ENCODE measurements at regions not wholly inside any gene's neighbourhood (a gene's known extent, or its start where the extent isn't known, plus 50 kb on each side); places are given as distances from the start of the nearest gene placed in this dataset.
A peak's percentile ranks its signal among the peaks of the same experiment; 100 is the strongest.

- intact Hi-C loops (cut with micrococcal nuclease; ENCODE audit: unreplicated experiment), result loop anchor here (10.0 kb wide), 1 partner anchor 174 kb away; no protein-coding TSS in a partner anchor
These were observed 207.8 kb upstream of the MGMT start for GRCh38 chr10:129259128-129259815.

GRCh38 chr10:129272176-129272575, 194.9 kb upstream of the MGMT start:
- ChIA-PET CTCF (ENCODE audit: low intra/inter-chr PET ratio, low total read pairs) (no interaction called here), POLR2A (no interaction called here)
- ATAC-seq, result no peak
- H3K27me3 ChIP-seq (ENCODE audit: control insufficient read depth in 1 of 2, insufficient read depth in 2 of 2, low read length in 2 of 2), result 0 out of 5 replicates have a peak, but pooled peaks cover 0 to 7% of the 10 kb centered on the region in 2 experiments
- H3K4me3 ChIP-seq (replicated peaks in 1 of 3; ENCODE audit: insufficient read depth in 1 of 3, low read depth in 2 of 3, low read length in 3 of 3), result no peak overlapping the region
- no peak overlapping the region for H3K9ac ChIP-seq (ENCODE audit: insufficient read depth, low read depth, low read length)
- H3K36me3 ChIP-seq (replicated peaks in 1 of 2; ENCODE audit: control insufficient read depth in 1 of 2, insufficient read depth in 2 of 2, low read length in 2 of 2), result no peaks in the 10 kb centered on the region
- intact Hi-C loops (cut with micrococcal nuclease; ENCODE audit: unreplicated experiment) (no loop called here), in situ Hi-C loops (cut with HindIII; ENCODE audit: extremely low pct_ligation_motif_present, low pct_unique_long_range_greater_than_20kb) (no loop called here)
- H2AFZ ChIP-seq (ENCODE audit: low read length), result no peak overlapping the region
- H3K4me1 ChIP-seq (ENCODE audit: insufficient read depth, low read length), result no peaks in the 10 kb centered on the region
- no peaks in the 10 kb centered on the region for H3K9me3 ChIP-seq (ENCODE audit: low read length)
- no peak for FAIRE-seq
- no peak overlapping the region for H3K27ac ChIP-seq (ENCODE audit: extremely low read length, insufficient read depth, low read length)
- no peak overlapping the region for H3K4me2 ChIP-seq (ENCODE audit: low read depth, low read length)
- no TSS peak for BruUV-seq (replicated peaks)
- no peaks in the 10 kb centered on the region for H3K79me2 ChIP-seq (ENCODE audit: insufficient read depth, low read length)
- no peak for DNase-seq (ENCODE audit: low spot score)
- H4K20me1 ChIP-seq (ENCODE audit: insufficient read depth, low read length), result no peaks in the 10 kb centered on the region
- WGBS (ENCODE audit: low lambda C conversion rate), result 51% methylated on average over 8 of the region's 8 CpGs
- TF ChIP-seq ZNF414 (CRISPR knock-in tag; IDR thresholded peaks at IDR 0.05) (no peak), ZNF780A (CRISPR knock-in tag; IDR thresholded peaks at IDR 0.05) (no peak), KDM5B (CRISPR knock-in tag; IDR thresholded peaks at IDR 0.05; ENCODE audit: borderline replicate concordance) (no peak), ZNF468 (CRISPR knock-in tag; IDR thresholded peaks at IDR 0.05) (no peak), MED13 (CRISPR knock-in tag; IDR thresholded peaks at IDR 0.05) (no peak), THAP9 (CRISPR knock-in tag; IDR thresholded peaks at IDR 0.05; ENCODE audit: borderline replicate concordance) (no peak), FOXK1 (CRISPR knock-in tag; IDR thresholded peaks at IDR 0.05; ENCODE audit: borderline replicate concordance, low read depth) (no peak), MXD1 (CRISPR knock-in tag; IDR thresholded peaks at IDR 0.05) (no peak), ZNF510 (CRISPR knock-in tag; IDR thresholded peaks at IDR 0.05; ENCODE audit: low read depth) (no peak), CENPBD1 (CRISPR knock-in tag; IDR thresholded peaks at IDR 0.05; ENCODE audit: borderline replicate concordance, low read depth) (no peak), ETV6 (CRISPR knock-in tag; conservative IDR thresholded peaks at IDR 0.05) (no peak), ZNF557 (CRISPR knock-in tag; IDR thresholded peaks at IDR 0.05) (no peak), NFIC (IDR thresholded peaks at IDR 0.05; ENCODE audit: low read length) (no peak)

More at GRCh38 chr10:129259128-129259815, 207.8 kb upstream of the MGMT start:
- ChIA-PET POLR2A (no interaction called here), CTCF (ENCODE audit: low intra/inter-chr PET ratio, low total read pairs) (no interaction called here)
- Histone ChIP-seq H3K4me2 (ENCODE audit: low read depth, low read length) (no peak overlapping the region), H3K79me2 (ENCODE audit: insufficient read depth, low read length) (no peaks in the 10 kb centered on the region), H3K9me3 (ENCODE audit: low read length) (no peaks in the 10 kb centered on the region), H3K36me3 (replicated peaks in 1 of 2; ENCODE audit: control insufficient read depth in 1 of 2, insufficient read depth in 2 of 2, low read length in 2 of 2) (no peaks in the 10 kb centered on the region), H3K27me3 (ENCODE audit: control insufficient read depth in 1 of 2, insufficient read depth in 2 of 2, low read length in 2 of 2) (no peaks in the 10 kb centered on the region), H4K20me1 (ENCODE audit: insufficient read depth, low read length) (no peaks in the 10 kb centered on the region), H3K9ac (ENCODE audit: insufficient read depth, low read depth, low read length) (no peak overlapping the region), H3K4me3 (replicated peaks in 1 of 3; ENCODE audit: insufficient read depth in 1 of 3, low read depth in 2 of 3, low read length in 3 of 3) (no peak overlapping the region), H3K4me1 (ENCODE audit: insufficient read depth, low read length) (no peaks in the 10 kb centered on the region), H2AFZ (ENCODE audit: low read length) (no peak overlapping the region), H3K27ac (ENCODE audit: extremely low read length, insufficient read depth, low read length) (no peak overlapping the region)
- TF ChIP-seq ZNF629 (CRISPR knock-in tag; conservative IDR thresholded peaks at IDR 0.05) (no peak), CEBPB (IDR thresholded peaks at IDR 0.05; ENCODE audit: borderline replicate concordance, low read depth, low read length) (0 out of 2 replicates have a peak, but pooled peaks have one; percentile 4)
- FAIRE-seq (no peak), ATAC-seq (no peak), DNase-seq (ENCODE audit: low spot score) (no peak)
- BruUV-seq (replicated peaks), result no TSS peak
- in situ Hi-C loops (cut with HindIII; ENCODE audit: extremely low pct_ligation_motif_present, low pct_unique_long_range_greater_than_20kb), result no loop called here
- 42% methylated on average over 9 of the region's 9 CpGs for WGBS (ENCODE audit: low lambda C conversion rate)

All from HepG2 (cell line).